Spleen (tissue), 11 donors: ENCODE measurements at regions not wholly inside any gene's neighbourhood (a gene's known extent, or its start where the extent isn't known, plus 50 kb on each side); places are given as distances from the start of the nearest gene placed in this dataset.

Source experiments
- DNase-seq: peaks from one replicate; pipeline ENCODE4 v3.0.0-alpha.2; 2020
- H3K27ac ChIP-seq, 8 donors: fragments of 200-600 bp; sonication (generic) in 7 of 8; 1 replicate in 4 of 8; 2 replicates in 4 of 8; pipeline versions ENCODE4 v1.5.0 to v1.8.0; 2016 to 2021; ENCODE audit warnings: inconsistent platforms in 4 of 8, mild to moderate bottlenecking in 4 of 8, moderate library complexity in 1 of 8
- H3K27me3 ChIP-seq, 7 donors: fragments of 200-600 bp; sonication (generic) in 6 of 7; replicated peaks in 1 of 7; 1 replicate in 4 of 7; 2 replicates in 3 of 7; pipeline versions ENCODE4 v1.5.0 to v1.8.0; 2016 to 2021; ENCODE audit warnings: inconsistent platforms in 3 of 7, mild to moderate bottlenecking in 1 of 7
- H3K36me3 ChIP-seq, 6 donors: fragments of 200-600 bp; sonication (generic) in 5 of 6; 1 replicate in 4 of 6; 2 replicates in 2 of 6; pipeline versions ENCODE4 v1.5.0 to v1.8.0; 2016 to 2021; ENCODE audit warnings: inconsistent platforms in 2 of 6
- H3K4me1 ChIP-seq, 6 donors: fragments of 200-600 bp; sonication (generic) in 5 of 6; 1 replicate in 3 of 6; 2 replicates in 3 of 6; pipeline versions ENCODE4 v1.5.0 to v1.8.0; 2016 to 2021; ENCODE audit warnings: inconsistent platforms in 3 of 6
- H3K4me3 ChIP-seq, 8 donors: fragments of 200-600 bp; sonication (generic) in 7 of 8; 1 replicate in 4 of 8; 2 replicates in 4 of 8; pipeline versions ENCODE4 v1.5.0 to v1.8.0; 2016 to 2021; ENCODE audit warnings: inconsistent platforms in 4 of 8, mild to moderate bottlenecking in 4 of 8, moderate library complexity in 2 of 8
- H3K9me3 ChIP-seq, 8 donors: fragments of 200-600 bp; sonication (generic) in 7 of 8; 1 replicate in 4 of 8; 2 replicates in 4 of 8; pipeline versions ENCODE4 v1.5.0 to v1.8.0; 2016 to 2021; ENCODE audit warnings: inconsistent platforms in 4 of 8
- CTCF ChIP-seq, 11 experiments: fragments of 200-600 bp in 7 of 11; fragments of 450-650 bp in 4 of 11; sonication (generic) in 4 of 11; IDR thresholded peaks in 8 of 11; conservative IDR thresholded peaks in 3 of 11; 1 replicate in 7 of 11; 2 replicates in 4 of 11; pipeline versions ENCODE4 v1.4.0 to v1.8.0; 2016 to 2021; ENCODE audit warnings: antibody characterized with exemption in 11 of 11, inconsistent platforms in 4 of 11, mild to moderate bottlenecking in 1 of 11
- POLR2A ChIP-seq, 3 donors: fragments of 450-650 bp; IDR thresholded peaks; one replicate each; pipeline ENCODE4 v1.5.1; 2017; ENCODE audit warnings: antibody characterized with exemption in 3 of 3, mild to moderate bottlenecking in 1 of 3
- POLR2AphosphoS5 ChIP-seq, 3 donors: sonication (generic); formaldehyde crosslinking; IDR thresholded peaks; one replicate each; pipeline ENCODE4 v1.5.1; 2017; ENCODE audit warnings: antibody characterized with exemption in 3 of 3
- WGBS, 5 donors: extraction: QIAGEN DNeasy Blood & Tissue Kit in 3 of 5; methylation state at CpG; one replicate each; pipeline versions ENCODE4 v1.1.5 to v1.1.7; 2013 to 2018; 5-methylcytosine and 5-hydroxymethylcytosine counted together
- intact Hi-C: fragments of 100-400 bp; cut with DNase I; formaldehyde crosslinking; loops from one replicate; pipeline ENCODE4 v1.15.0; 2023; ENCODE audit warnings: low total_unique reads
- donor health status: healthy with polysubstance abuse.
- donor health status: DM: no; HTN: no; CAD: no; lungs with moderate emphysema.
- donor health status: DM: no; HTN: no; CAD: no.
- donor health status: Bipolar disorder and iron deficiency.
- donor health status: healthy.
- donor health status: DM: no; HTN: no; CAD: no.
- donor health status: DM: yes; HTN: yes; CAD: no.

- no peak for TF ChIP-seq POLR2AphosphoS5 (IDR thresholded peaks at IDR 0.05)
- Histone ChIP-seq H3K27me3 (no peaks in the 10 kb centered on the region), H3K9me3 (no peaks in the 10 kb centered on the region), H3K27ac (no peak overlapping the region), H3K4me3 (no peak overlapping the region), H3K36me3 (no peaks in the 10 kb centered on the region), H3K4me1 (peaks cover 12 to 96% (median 53%) of the 10 kb centered on the region in 6 donors)
- intact Hi-C loops = no loop called here
- DNase-seq = no peak
- WGBS, 5 donors = 73 to 88% (median 76%) methylated on average over 10 of the region's 10 CpGs
These were observed 93.4 kb downstream of the IRF8 start for GRCh38 chr16:85992359-85992758.

- TF ChIP-seq CTCF (IDR thresholded peaks at IDR 0.05 in 8 of 11, conservative IDR thresholded peaks at IDR 0.05 in 3 of 11) (no peak), POLR2AphosphoS5 (IDR thresholded peaks at IDR 0.05) (no peak), POLR2A (IDR thresholded peaks at IDR 0.05) (no peak)
- Histone ChIP-seq H3K27ac (no peak overlapping the region), H3K4me1 (peaks cover 11 to 94% (median 49%) of the 10 kb centered on the region in 6 donors), H3K36me3 (no peaks in the 10 kb centered on the region), H3K4me3 (no peak overlapping the region), H3K9me3 (no peaks in the 10 kb centered on the region), H3K27me3 (no peaks in the 10 kb centered on the region)
- DNase-seq = no peak
- 55 to 73% (median 69%) methylated on average over 2 of the region's 2 CpGs for WGBS, 5 donors
- intact Hi-C loops = no loop called here
These were observed 93.8 kb downstream of the IRF8 start for GRCh38 chr16:85992779-85993178.

- Histone ChIP-seq H3K36me3 (no peaks in the 10 kb centered on the region), H3K27me3 (no peaks in the 10 kb centered on the region), H3K4me3 (peak overlapping the region in 1 of 8 donors; percentile 52), H3K4me1 (peaks cover 2 to 94% (median 38%) of the 10 kb centered on the region in 6 donors), H3K9me3 (no peaks in the 10 kb centered on the region), H3K27ac (peak overlapping the region in 5 of 8 donors; percentile 51 to 71 (median 62))
- WGBS, 5 donors = 72 to 81% (median 79%) methylated on average over 15 to 20 of the region's 20 CpGs
- intact Hi-C loops = no loop called here
- TF ChIP-seq POLR2AphosphoS5 (IDR thresholded peaks at IDR 0.05) (peak in 2 of 3 donors; percentile 61 to 68), POLR2A (IDR thresholded peaks at IDR 0.05) (no peak)
- DNase-seq = no peak
These were observed 95.8 kb downstream of the IRF8 start for GRCh38 chr16:85994492-85995490.

GRCh38 chr16:85995541-85996423 lies 96.8 kb downstream of the IRF8 start:
- TF ChIP-seq CTCF (IDR thresholded peaks at IDR 0.05 in 8 of 11, conservative IDR thresholded peaks at IDR 0.05 in 3 of 11) = no peak
- peak in 1 of 3 donors; percentile 24 for TF ChIP-seq POLR2AphosphoS5 (IDR thresholded peaks at IDR 0.05)
- H3K4me3 ChIP-seq = peak overlapping the region in 2 of 8 donors; percentile 2 to 52
- WGBS, 5 donors = 52 to 63% (median 56%) methylated on average over 27 of the region's 27 CpGs
- peak overlapping the region in 5 of 8 donors; percentile 51 to 71 (median 62) for H3K27ac ChIP-seq
- H3K27me3 ChIP-seq = no peaks in the 10 kb centered on the region
- no peaks in the 10 kb centered on the region for H3K9me3 ChIP-seq
- intact Hi-C loops = no loop called here
- H3K4me1 ChIP-seq = peaks cover 0 to 86% (median 32%) of the 10 kb centered on the region in 6 donors
- DNase-seq = no peak
- H3K36me3 ChIP-seq = no peaks in the 10 kb centered on the region
